GM12878 (cell line): ENCODE measurements at regions not wholly inside any gene's neighbourhood (a gene's known extent, or its start where the extent isn't known, plus 50 kb on each side); places are given as distances from the start of the nearest gene placed in this dataset.

Experiments
- ATAC-seq: fragments of 200-7000 bp; cut with Tn5 transposase; 3 replicates; pipeline ENCODE4 v1.9.1; 2020; ENCODE audit warnings: mild to moderate bottlenecking, moderate library complexity
- BruUV-seq: library from RNA; stranded (reverse); fragments of 400-500 nt; replicated peaks from 2 replicates; lab custom pipeline; 2021; lab: Mats Ljungman, UMichigan
- CTCF ChIA-PET: fragments of 300-600 bp; sonication (Branson Sonifier 250); formaldehyde crosslinking; extraction: SDS; loops from one replicate; lab custom pipeline; 2021; ENCODE audit warnings: inconsistent platforms; lab: Yijun Ruan, JAX
- POLR2A ChIA-PET: fragments of 350-600 bp; formaldehyde crosslinking; extraction: SDS; loops from one replicate; lab custom pipeline; 2021; ENCODE audit warnings: inconsistent platforms; lab: Charles Lee
- RAD21 ChIA-PET: fragments of 300-600 bp; sonication (Branson Sonifier 250); formaldehyde crosslinking; loops from one replicate; lab custom pipeline; 2023; ENCODE audit warnings: antibody characterized with exemption; ENCODE audit not compliant: unreplicated experiment; lab: Charles Lee
- SMC1A ChIA-PET: fragments of 300-600 bp; sonication (Branson Sonifier 250); formaldehyde crosslinking; loops from one replicate; lab custom pipeline; 2023; ENCODE audit not compliant: unreplicated experiment, uncharacterized antibody; lab: Charles Lee
- DNase-seq: peaks from one replicate; pipeline ENCODE4 v3.0.0-alpha.2; 2011; ENCODE audit warnings: low read depth, low spot score
- FAIRE-seq: peaks from 3 replicates; lab custom pipeline; 2011; peaks lifted over from hg19 to GRCh38; lab: Jason Lieb, UNC
- H2AFZ ChIP-seq: 2 replicates; pipeline ENCODE4 v1.6.0; 2011; ENCODE audit warnings: low read depth, low read length, control low read depth; ENCODE audit not compliant: control insufficient read depth
- H3K27ac ChIP-seq: 2 replicates; pipeline ENCODE4 v1.5.1; 2011; ENCODE audit warnings: control low read depth; ENCODE audit not compliant: control insufficient read depth, insufficient read depth
- H3K27me3 ChIP-seq, 2 experiments: replicated peaks in 1 of 2; 2 replicates each; pipeline versions ENCODE4 v1.6.0 to v1.6.1; 2011; ENCODE audit warnings: low read length in 1 of 2; ENCODE audit not compliant: control insufficient read depth in 2 of 2, insufficient read depth in 2 of 2
- H3K36me3 ChIP-seq, 2 experiments: 2 replicates each; pipeline ENCODE4 v1.5.1; 2011; ENCODE audit warnings: low read length in 1 of 2; ENCODE audit not compliant: control insufficient read depth in 2 of 2, insufficient read depth in 2 of 2
- H3K4me1 ChIP-seq: 2 replicates; pipeline ENCODE4 v1.6.1; 2011; ENCODE audit warnings: mild to moderate bottlenecking, low read length, moderate library complexity, mixed read lengths; ENCODE audit not compliant: control insufficient read depth, insufficient read depth
- H3K4me2 ChIP-seq: 2 replicates; pipeline ENCODE4 v1.6.0; 2011; ENCODE audit warnings: control low read depth; ENCODE audit not compliant: control insufficient read depth, insufficient read depth
- H3K4me3 ChIP-seq: fragments of 200-600 bp; sonication (generic); 2 replicates; pipeline ENCODE4 v1.5.1; 2016
- H3K79me2 ChIP-seq: 2 replicates; pipeline ENCODE4 v1.6.0; 2011; ENCODE audit warnings: low read length; ENCODE audit not compliant: control insufficient read depth, insufficient read depth
- H3K9ac ChIP-seq: 2 replicates; pipeline ENCODE4 v1.8.0; 2011; ENCODE audit warnings: low read length, control low read depth, mixed read lengths; ENCODE audit not compliant: control insufficient read depth, insufficient read depth
- H3K9me3 ChIP-seq: replicated peaks from 3 replicates; pipeline ENCODE4 v1.5.1; 2011; ENCODE audit warnings: mild to moderate bottlenecking, low read length; ENCODE audit not compliant: control insufficient read depth, insufficient read depth
- H4K20me1 ChIP-seq: 2 replicates; pipeline ENCODE4 v1.6.0; 2011; ENCODE audit not compliant: control insufficient read depth, insufficient read depth
- BCL11A ChIP-seq: IDR thresholded peaks from 2 replicates; pipeline ENCODE4 v1.6.1; 2011; ENCODE audit warnings: low read depth, low read length
- BCL3 ChIP-seq: IDR thresholded peaks from 2 replicates; pipeline ENCODE4 v1.6.1; 2011; ENCODE audit warnings: borderline replicate concordance, low read depth, mild to moderate bottlenecking, moderate library complexity, low read length; ENCODE audit not compliant: insufficient read depth, poor library complexity, severe bottlenecking
- BHLHE40 ChIP-seq, 2 experiments: fragments of 450-650 bp in 1 of 2; IDR thresholded peaks; 2 replicates each; pipeline ENCODE4 v1.6.1; 2011 to 2017; ENCODE audit warnings: low read depth in 2 of 2, borderline replicate concordance in 1 of 2, improper control_type of control experiment in 1 of 2, low read length in 1 of 2, mild to moderate bottlenecking in 1 of 2
- CEBPZ ChIP-seq: fragments of 150-350 bp; IDR thresholded peaks from 2 replicates; pipeline ENCODE4 v1.6.1; 2016; ENCODE audit warnings: low read depth, low read length
- CREB1 ChIP-seq: IDR thresholded peaks from 2 replicates; pipeline ENCODE4 v1.6.1; 2012; ENCODE audit warnings: low read depth, mild to moderate bottlenecking, inconsistent platforms
- CTCF ChIP-seq, 3 experiments: IDR thresholded peaks in 2 of 3; conservative IDR thresholded peaks in 1 of 3; 2 replicates each; pipeline ENCODE4 v1.5.1; 2011; ENCODE audit warnings: low read depth in 3 of 3, low read length in 3 of 3, mild to moderate bottlenecking in 3 of 3, control low read depth in 2 of 3, moderate library complexity in 2 of 3, inconsistent platforms in 1 of 3, mixed read lengths in 1 of 3; ENCODE audit not compliant: control insufficient read depth in 2 of 3, insufficient read depth in 1 of 3; ENCODE audit errors: extremely low read depth in 1 of 3
- MEF2B ChIP-seq: fragments of 450-650 bp; IDR thresholded peaks from 2 replicates; pipeline ENCODE4 v1.6.1; 2018; ENCODE audit warnings: mild to moderate bottlenecking, moderate library complexity; ENCODE audit not compliant: partially characterized antibody, poor library complexity, severe bottlenecking
- NBN ChIP-seq: fragments of 450-650 bp; IDR thresholded peaks from 2 replicates; pipeline ENCODE4 v1.6.1; 2016
- NFIC ChIP-seq: IDR thresholded peaks from 2 replicates; pipeline ENCODE4 v1.6.1; 2012; ENCODE audit warnings: low read depth, mild to moderate bottlenecking, inconsistent platforms, low read length, moderate library complexity
- TCF12 ChIP-seq: IDR thresholded peaks from 2 replicates; pipeline ENCODE4 v1.6.1; 2011; ENCODE audit warnings: low read depth, mild to moderate bottlenecking, low read length
- WGBS: methylation state at CpG from one replicate; pipeline ENCODE4 v1.1.6; 2016; ENCODE audit warnings: low lambda C conversion rate; ENCODE audit not compliant: insufficient replicate concordance, insufficient coverage; ENCODE audit errors: missing lambda C conversion rate; 5-methylcytosine and 5-hydroxymethylcytosine counted together
- in situ Hi-C: fragments of 300-500 bp; cut with MboI; formaldehyde crosslinking; loops from 9 replicates; pipeline ENCODE4 v1.14.3; 2018; ENCODE audit warnings: mixed read lengths
- intact Hi-C: fragments of 100-400 bp; cut with micrococcal nuclease; formaldehyde crosslinking; loops from one replicate; pipeline ENCODE4 v1.14.2; 2022; ENCODE audit not compliant: unreplicated experiment

DNA sequence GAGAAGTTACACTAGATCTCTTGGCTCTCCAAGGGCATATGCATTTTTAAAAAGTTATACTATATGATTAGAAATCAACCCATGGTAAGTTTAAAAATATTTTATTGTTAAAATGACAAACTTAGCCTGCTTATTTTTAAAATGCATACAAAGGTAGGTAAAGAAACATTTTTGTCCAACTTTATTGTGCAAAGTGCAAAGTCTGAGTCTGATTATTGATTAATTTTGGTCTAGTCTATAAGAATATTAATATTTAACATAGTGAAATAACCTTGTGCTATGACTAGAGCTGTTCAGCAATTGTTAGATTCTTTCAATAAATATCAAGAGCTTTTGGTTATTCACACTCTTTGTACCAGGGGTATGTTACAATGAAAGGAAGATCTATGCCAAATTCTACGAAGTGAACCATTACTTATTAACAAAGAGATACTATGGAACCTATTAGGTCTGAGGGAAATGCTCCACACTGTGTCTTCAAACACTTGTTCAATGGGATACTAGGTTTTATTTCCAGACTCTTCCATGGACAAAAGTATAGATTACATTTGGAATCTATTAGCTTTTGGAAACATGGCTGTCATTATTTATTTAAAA, 70.4 kb downstream of the DIPK2A start:
- in situ Hi-C loops, result no loop called here
- CTCF ChIA-PET, result no interaction called here
- RAD21 ChIA-PET, result no interaction called here
- H2AFZ ChIP-seq, result no peak overlapping the region
- no peaks in the 10 kb centered on the region for H3K4me1 ChIP-seq
- no peaks in the 10 kb centered on the region for H3K36me3 ChIP-seq
- H3K4me3 ChIP-seq, result no peak overlapping the region
- SMC1A ChIA-PET, result interaction anchor here (1.4 kb wide), 1 partner anchor 11 kb away, joined by 4 read pairs; no protein-coding TSS in a partner anchor
- H3K79me2 ChIP-seq, result no peaks in the 10 kb centered on the region
- ATAC-seq (no peak), FAIRE-seq (no peak), DNase-seq (no peak)
- no peak overlapping the region for H3K9ac ChIP-seq
- no peak for TF ChIP-seq CEBPZ
- TF ChIP-seq NBN, result no peak
- no peak for TF ChIP-seq BHLHE40 (IDR thresholded peaks at IDR 0.05; ENCODE audit: borderline replicate concordance in 1 of 2, low read depth in 2 of 2, low read length in 1 of 2)
- no peak for TF ChIP-seq BCL3
- no peak for TF ChIP-seq NFIC
- TF ChIP-seq TCF12, result no peak
- no peak for TF ChIP-seq CTCF (IDR thresholded peaks at IDR 0.05 in 2 of 3, conservative IDR thresholded peaks at IDR 0.05 in 1 of 3; ENCODE audit: control insufficient read depth in 2 of 3, extremely low read depth in 1 of 3, insufficient read depth in 1 of 3, low read depth in 3 of 3, low read length in 3 of 3)
- TF ChIP-seq BCL11A, result no peak
- no peak for TF ChIP-seq MEF2B
- no peak for TF ChIP-seq CREB1
- WGBS, result 38% methylated on average over 1 of the region's 1 CpG
- H4K20me1 ChIP-seq, result no peaks in the 10 kb centered on the region
- no peak overlapping the region for H3K4me2 ChIP-seq
- POLR2A ChIA-PET, result no interaction called here
- no TSS peak for BruUV-seq
- no peaks in the 10 kb centered on the region for H3K9me3 ChIP-seq
- no peaks in the 10 kb centered on the region for H3K27me3 ChIP-seq
- intact Hi-C loops, result no loop called here
- no peak overlapping the region for H3K27ac ChIP-seq
